Cardiac fibroblast (primary cell): ENCODE measurements at regions not wholly inside any gene's neighbourhood (a gene's known extent, or its start where the extent isn't known, plus 50 kb on each side); places are given as distances from the start of the nearest gene placed in this dataset.

Source experiments
- DNase-seq, 2 donors: peaks; one replicate each; pipeline versions ENCODE4 v3.0.0 to v3.0.0-alpha.2; 2010; ENCODE audit warnings: low read depth in 2 of 2
- H3K4me3 ChIP-seq, 2 donors: replicated peaks in 1 of 2; 1 replicate in 1 of 2; 2 replicates in 1 of 2; pipeline ENCODE4 v1.5.1; 2011; ENCODE audit warnings: low read depth in 2 of 2, low read length in 2 of 2, mild to moderate bottlenecking in 2 of 2, moderate library complexity in 1 of 2
- CTCF ChIP-seq: IDR thresholded peaks from one replicate; pipeline ENCODE4 v1.5.1; 2011; ENCODE audit warnings: low read depth, mild to moderate bottlenecking, low read length, inconsistent platforms

- H3K4me3 ChIP-seq = no peak overlapping the region
- DNase-seq = peak; percentile 83 to 99
- no peak for TF ChIP-seq CTCF
Measured at GRCh38 chr6:105600336-105601260, 197.7 kb upstream of the PREP start.

- TF ChIP-seq CTCF = no peak
- DNase-seq = no peak
- no peak overlapping the region for H3K4me3 ChIP-seq
Measured at GRCh38 chr6:105598264-105598663, 195.4 kb upstream of the PREP start.

GRCh38 chr6:105596284-105596755, 193.4 kb upstream of the PREP start:
- H3K4me3 ChIP-seq = no peak overlapping the region
- TF ChIP-seq CTCF = no peak
- DNase-seq = peak; percentile 82 to 97

- no peak for TF ChIP-seq CTCF
- H3K4me3 ChIP-seq = no peak overlapping the region
- DNase-seq = no peak
Measured at GRCh38 chr6:105595829-105596228, 192.9 kb upstream of the PREP start.

- H3K4me3 ChIP-seq = no peak overlapping the region
- peak in 1 of 2 donors; percentile 65 for DNase-seq
- TF ChIP-seq CTCF = no peak
Measured at GRCh38 chr6:105594821-105595220, 191.9 kb upstream of the PREP start.

GRCh38 chr6:105593805-105594671, 191.2 kb upstream of the PREP start:
- no peak for TF ChIP-seq CTCF
- DNase-seq = peak in 1 of 2 donors; percentile 25
- no peak overlapping the region for H3K4me3 ChIP-seq
